ENCODE measurements at regions not wholly inside any gene's neighbourhood (a gene's known extent, or its start where the extent isn't known, plus 50 kb on each side); places are given as distances from the start of the nearest gene placed in this dataset.

GRCh38 chr17:52606590-52606989, 448.1 kb upstream of the CA10 start:
- TF ChIP-seq CTCF (conservative IDR thresholded peaks at IDR 0.05; ENCODE audit: low read depth in 2 of 2), result no peak
- no peak for TF ChIP-seq EZH2phosphoT487 (IDR thresholded peaks at IDR 0.05; ENCODE audit: unreplicated experiment)
- TF ChIP-seq EZH2 (IDR thresholded peaks at IDR 0.05; ENCODE audit: low read depth, unreplicated experiment), result no peak
- no peak for TF ChIP-seq POLR2AphosphoS5 (IDR thresholded peaks at IDR 0.05; ENCODE audit: low read depth)

All from GM23338 (cell line).